ENCODE measurements at regions not wholly inside any gene's neighbourhood (a gene's known extent, or its start where the extent isn't known, plus 50 kb on each side); places are given as distances from the start of the nearest gene placed in this dataset.

GRCh38 chr13:34637138-34637537, 304.9 kb upstream of the NBEA start:
- Histone ChIP-seq H3K9me3 (replicated peaks; ENCODE audit: control insufficient read depth, insufficient read depth, low read length) (no peaks in the 10 kb centered on the region), H3K9ac (replicated peaks; ENCODE audit: extremely low read depth, insufficient read depth, low read length) (no peak overlapping the region), H2AFZ (ENCODE audit: low read depth, low read length) (no peak overlapping the region), H3K4me2 (ENCODE audit: insufficient read depth, low read length) (no peak overlapping the region), H3K36me3 (ENCODE audit: control insufficient read depth in 2 of 2, extremely low read depth in 1 of 2, insufficient read depth in 2 of 2, low read length in 2 of 2) (no peaks in the 10 kb centered on the region), H3K4me1 (ENCODE audit: control insufficient read depth, extremely low read depth, insufficient read depth, low read length) (no peaks in the 10 kb centered on the region), H3K27me3 (ENCODE audit: control insufficient read depth in 2 of 2, insufficient read depth in 2 of 2, low read length in 2 of 2) (peaks cover 0 to 5% of the 10 kb centered on the region in 2 experiments), H3K79me2 (ENCODE audit: control insufficient read depth, insufficient read depth, low read length) (no peaks in the 10 kb centered on the region), H3K4me3 (replicated peaks in 1 of 3; ENCODE audit: insufficient read depth in 1 of 3, low read depth in 1 of 3, low read length in 3 of 3) (no peak overlapping the region), H3K9me1 (replicated peaks; ENCODE audit: control insufficient read depth, extremely low read depth, insufficient read depth, low read length) (no peaks in the 10 kb centered on the region), H4K20me1 (replicated peaks; ENCODE audit: control insufficient read depth, extremely low read depth, insufficient read depth, low read length) (no peaks in the 10 kb centered on the region), H3K27ac (ENCODE audit: insufficient read depth, low read depth, low read length) (no peak overlapping the region)
- DNase-seq (ENCODE audit: low read depth, low spot score) (no peak), FAIRE-seq (no peak)
- dilution Hi-C loops (cut with MboI; ENCODE audit: extremely low pct_ligation_motif_present, low sequenced_read_pairs): no loop called here
- intact Hi-C loops (cut with micrococcal nuclease): no loop called here
- POLR2A ChIA-PET: no interaction called here
- no peak for TF ChIP-seq EZH2 (IDR thresholded peaks at IDR 0.05; ENCODE audit: borderline replicate concordance, low read depth, low read length, severe bottlenecking)
- TF ChIP-seq POLR2A (IDR thresholded peaks at IDR 0.05; ENCODE audit: low read depth, low read length): no peak
- no peak for TF ChIP-seq FOS (IDR thresholded peaks at IDR 0.05; ENCODE audit: borderline replicate concordance, insufficient read depth, low read length)
- TF ChIP-seq GATA2 (IDR thresholded peaks at IDR 0.05; ENCODE audit: insufficient read depth, insufficient read length, low read depth, low read length): no peak
- no peak for TF ChIP-seq POLR2AphosphoS5 (IDR thresholded peaks at IDR 0.05; ENCODE audit: insufficient read depth, low read depth, low read length)
- no peak for TF ChIP-seq CTCF (IDR thresholded peaks at IDR 0.05; ENCODE audit: extremely low read depth in 1 of 2, insufficient read depth in 1 of 2, low read depth in 1 of 2, low read length in 2 of 2)
- TF ChIP-seq MYC (IDR thresholded peaks at IDR 0.05; ENCODE audit: low read depth, low read length): no peak
- TF ChIP-seq JUN (IDR thresholded peaks at IDR 0.05; ENCODE audit: borderline replicate concordance, insufficient read depth, insufficient read length, low read depth): no peak
- no peak for TF ChIP-seq MAX (IDR thresholded peaks at IDR 0.05; ENCODE audit: insufficient read depth, insufficient read length)
- BruUV-seq (replicated peaks): no TSS peak
- CTCF ChIA-PET: interaction anchor here (1.2 to 1.4 kb wide), 2 partner anchors 9 to 14 kb away, joined by 3 read pairs; no protein-coding TSS in a partner anchor
